ENCODE measurements at regions not wholly inside any gene's neighbourhood (a gene's known extent, or its start where the extent isn't known, plus 50 kb on each side); places are given as distances from the start of the nearest gene placed in this dataset.

- peaks cover 56% of the 10 kb centered on the region for H3K9me3 Mint-ChIP-seq
- no peak for TF ChIP-seq CTCF (IDR thresholded peaks at IDR 0.05; ENCODE audit: unreplicated experiment in 3 of 3)
- no peak overlapping the region for H3K27ac Mint-ChIP-seq
Observed at GRCh38 chrX:65148232-65148631, 172.0 kb upstream of the ZC4H2 start.

GRCh38 chrX:65136424-65136823, 160.2 kb upstream of the ZC4H2 start:
- Mint-ChIP-seq H3K27me3 (ENCODE audit: low read depth) (no peaks in the 10 kb centered on the region), H3K4me3 (no peak overlapping the region), H3K27ac (no peak overlapping the region), H3K4me1 (no peaks in the 10 kb centered on the region), H3K36me3 (ENCODE audit: low read depth) (no peaks in the 10 kb centered on the region), H3K9me3 (peaks cover 48% of the 10 kb centered on the region)
- no peak for TF ChIP-seq CTCF (IDR thresholded peaks at IDR 0.05; ENCODE audit: unreplicated experiment in 3 of 3)

More at GRCh38 chrX:65148232-65148631, 172.0 kb upstream of the ZC4H2 start:
- Mint-ChIP-seq H3K27me3 (ENCODE audit: low read depth) (no peaks in the 10 kb centered on the region), H3K4me3 (no peak overlapping the region), H3K36me3 (ENCODE audit: low read depth) (peaks cover 7% of the 10 kb centered on the region), H3K4me1 (no peaks in the 10 kb centered on the region)

GRCh38 chrX:65127842-65128241, 151.6 kb upstream of the ZC4H2 start:
- TF ChIP-seq CTCF (IDR thresholded peaks at IDR 0.05; ENCODE audit: unreplicated experiment in 3 of 3): no peak
- H3K27ac Mint-ChIP-seq: no peak overlapping the region
- H3K9me3 Mint-ChIP-seq: peaks cover 83% of the 10 kb centered on the region
- H3K4me3 Mint-ChIP-seq: no peak overlapping the region
- H3K4me1 Mint-ChIP-seq: no peaks in the 10 kb centered on the region
- no peaks in the 10 kb centered on the region for H3K36me3 Mint-ChIP-seq (ENCODE audit: low read depth)
- no peaks in the 10 kb centered on the region for H3K27me3 Mint-ChIP-seq (ENCODE audit: low read depth)

GRCh38 chrX:65098851-65099250, 122.6 kb upstream of the ZC4H2 start:
- H3K27ac Mint-ChIP-seq: no peak overlapping the region
- TF ChIP-seq CTCF (IDR thresholded peaks at IDR 0.05; ENCODE audit: unreplicated experiment in 3 of 3): no peak
- H3K9me3 Mint-ChIP-seq: peaks cover 51% of the 10 kb centered on the region
- H3K4me1 Mint-ChIP-seq: no peaks in the 10 kb centered on the region
- no peak overlapping the region for H3K4me3 Mint-ChIP-seq
- H3K36me3 Mint-ChIP-seq (ENCODE audit: low read depth): peaks cover 8% of the 10 kb centered on the region
- H3K27me3 Mint-ChIP-seq (ENCODE audit: low read depth): no peaks in the 10 kb centered on the region

- no peak overlapping the region for H3K4me3 Mint-ChIP-seq
- H3K27me3 Mint-ChIP-seq (ENCODE audit: low read depth): no peaks in the 10 kb centered on the region
- no peak for TF ChIP-seq CTCF (IDR thresholded peaks at IDR 0.05; ENCODE audit: unreplicated experiment in 3 of 3)
- no peaks in the 10 kb centered on the region for H3K4me1 Mint-ChIP-seq
- no peak overlapping the region for H3K27ac Mint-ChIP-seq
- H3K36me3 Mint-ChIP-seq (ENCODE audit: low read depth): peaks cover 5% of the 10 kb centered on the region
- H3K9me3 Mint-ChIP-seq: peaks cover 28% of the 10 kb centered on the region
Observed at GRCh38 chrX:65093658-65094057, 117.4 kb upstream of the ZC4H2 start.

- H3K4me3 Mint-ChIP-seq: no peak overlapping the region
- peaks cover 61% of the 10 kb centered on the region for H3K36me3 Mint-ChIP-seq (ENCODE audit: low read depth)
- peaks cover 3% of the 10 kb centered on the region for H3K27me3 Mint-ChIP-seq (ENCODE audit: low read depth)
- no peak overlapping the region for H3K27ac Mint-ChIP-seq
- no peaks in the 10 kb centered on the region for H3K4me1 Mint-ChIP-seq
- H3K9me3 Mint-ChIP-seq: peaks cover 72% of the 10 kb centered on the region
- TF ChIP-seq CTCF (IDR thresholded peaks at IDR 0.05; ENCODE audit: unreplicated experiment in 3 of 3): no peak
Observed at GRCh38 chrX:65073233-65073632, 97.0 kb upstream of the ZC4H2 start.

Data from nephron (organoid).